Subcutaneous abdominal adipose tissue (tissue), 5 donors: ENCODE measurements at regions not wholly inside any gene's neighbourhood (a gene's known extent, or its start where the extent isn't known, plus 50 kb on each side); places are given as distances from the start of the nearest gene placed in this dataset.

ENCODE experiments used
- H3K27ac ChIP-seq: one replicate; pipeline ENCODE4 v1.7.0; 2013; ENCODE audit warnings: low read depth, mild to moderate bottlenecking, inconsistent platforms, low read length, moderate library complexity
- H3K27me3 ChIP-seq, 5 donors: one replicate each; pipeline ENCODE4 v1.7.0; 2013; ENCODE audit warnings: low read length in 5 of 5, inconsistent platforms in 1 of 5; ENCODE audit not compliant: control insufficient read depth in 5 of 5, insufficient read depth in 4 of 5
- H3K36me3 ChIP-seq, 5 donors: one replicate each; pipeline ENCODE4 v1.7.0; 2013; ENCODE audit warnings: low read length in 5 of 5; ENCODE audit not compliant: control insufficient read depth in 5 of 5, insufficient read depth in 5 of 5
- H3K4me1 ChIP-seq, 5 donors: one replicate each; pipeline ENCODE4 v1.7.0; 2013; ENCODE audit warnings: low read length in 5 of 5, mild to moderate bottlenecking in 3 of 5, moderate library complexity in 1 of 5; ENCODE audit not compliant: control insufficient read depth in 5 of 5, insufficient read depth in 5 of 5
- H3K4me3 ChIP-seq, 5 donors: one replicate each; pipeline ENCODE4 v1.7.0; 2013; ENCODE audit warnings: low read length in 5 of 5, low read depth in 1 of 5
- H3K9ac ChIP-seq, 5 donors: one replicate each; pipeline ENCODE4 v1.7.0; 2013; ENCODE audit warnings: low read length in 5 of 5, mild to moderate bottlenecking in 4 of 5, moderate library complexity in 3 of 5
- H3K9me3 ChIP-seq, 5 donors: one replicate each; pipeline ENCODE4 v1.7.0; 2013; ENCODE audit warnings: low read length in 5 of 5; ENCODE audit not compliant: control insufficient read depth in 5 of 5
- donor health status: healthy.
- donor health status: healthy.
- donor health status: healthy.
- donor health status: healthy.
- donor health status: healthy.

- no peak overlapping the region for H3K27ac ChIP-seq
- no peaks in the 10 kb centered on the region for H3K36me3 ChIP-seq
- H3K4me1 ChIP-seq: peaks cover 0 to 18% (median 13%) of the 10 kb centered on the region in 5 donors
- no peaks in the 10 kb centered on the region for H3K27me3 ChIP-seq
- H3K9ac ChIP-seq: no peak overlapping the region
- no peak overlapping the region for H3K4me3 ChIP-seq
- H3K9me3 ChIP-seq: peaks cover 0 to 3% (median 0%) of the 10 kb centered on the region in 5 donors
Observed at GRCh38 chr16:73129455-73129854, 81.5 kb upstream of the ZFHX3 start.

DNA sequence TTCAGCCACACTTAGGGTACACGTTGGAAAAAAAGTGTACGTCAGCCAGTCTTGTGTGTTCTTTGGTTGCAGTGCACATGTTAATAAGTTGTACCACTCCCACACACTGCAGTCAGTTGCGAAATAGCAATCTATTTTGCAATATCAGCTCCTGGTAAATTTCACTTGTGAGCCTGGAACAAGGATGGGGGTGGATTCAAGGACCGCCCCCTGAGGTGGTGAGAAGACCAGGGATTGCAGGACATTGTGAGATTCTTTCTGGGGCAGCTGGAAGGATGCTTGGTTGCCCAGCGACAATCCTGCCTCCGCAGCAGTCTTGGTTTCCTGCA is 78.6 kb upstream of the ZFHX3 start:
- Histone ChIP-seq H3K27me3 (peaks cover 0 to 4% (median 0%) of the 10 kb centered on the region in 5 donors), H3K4me1 (peaks cover 0 to 30% (median 26%) of the 10 kb centered on the region in 5 donors), H3K4me3 (no peak overlapping the region), H3K9me3 (peaks cover 0 to 3% (median 0%) of the 10 kb centered on the region in 5 donors), H3K9ac (no peak overlapping the region), H3K27ac (no peak overlapping the region), H3K36me3 (no peaks in the 10 kb centered on the region)

DNA sequence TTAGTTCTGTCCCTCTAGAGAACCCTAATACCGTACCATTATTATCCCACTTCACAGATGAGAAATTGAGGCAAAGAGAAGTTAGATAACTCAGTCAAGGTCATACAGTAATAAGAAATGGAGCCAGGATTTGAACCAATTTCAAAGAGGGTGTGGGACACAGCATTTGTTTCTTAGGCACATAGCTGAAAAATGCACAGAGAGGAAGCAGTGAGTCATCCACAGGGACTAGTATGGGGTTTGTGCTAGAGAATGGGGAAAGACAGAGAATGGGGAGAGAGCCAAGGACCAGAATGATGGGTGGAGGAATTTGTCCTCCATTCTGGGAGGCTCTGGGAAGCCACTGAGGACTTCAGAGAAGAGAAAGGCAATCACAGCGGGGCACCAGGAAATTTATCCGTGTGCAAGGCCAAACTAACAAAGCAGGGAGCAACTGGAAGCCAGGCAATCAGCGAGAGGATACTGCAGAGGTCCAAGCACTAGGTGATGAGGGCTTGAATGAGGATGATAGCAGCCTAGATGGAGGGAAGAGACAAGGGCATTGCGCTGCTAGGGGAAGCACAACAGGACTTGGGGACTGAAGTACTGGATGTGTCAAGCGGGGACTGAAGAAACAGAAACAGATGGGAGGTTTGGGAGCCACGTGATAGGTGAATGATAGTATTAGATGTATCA is 78.1 kb upstream of the ZFHX3 start:
- no peak overlapping the region for H3K4me3 ChIP-seq
- peaks cover 0 to 30% (median 26%) of the 10 kb centered on the region in 5 donors for H3K4me1 ChIP-seq
- peaks cover 0 to 4% (median 0%) of the 10 kb centered on the region in 5 donors for H3K27me3 ChIP-seq
- H3K9ac ChIP-seq: no peak overlapping the region
- no peaks in the 10 kb centered on the region for H3K36me3 ChIP-seq
- H3K9me3 ChIP-seq: peaks cover 0 to 3% (median 0%) of the 10 kb centered on the region in 5 donors
- H3K27ac ChIP-seq: no peak overlapping the region

DNA sequence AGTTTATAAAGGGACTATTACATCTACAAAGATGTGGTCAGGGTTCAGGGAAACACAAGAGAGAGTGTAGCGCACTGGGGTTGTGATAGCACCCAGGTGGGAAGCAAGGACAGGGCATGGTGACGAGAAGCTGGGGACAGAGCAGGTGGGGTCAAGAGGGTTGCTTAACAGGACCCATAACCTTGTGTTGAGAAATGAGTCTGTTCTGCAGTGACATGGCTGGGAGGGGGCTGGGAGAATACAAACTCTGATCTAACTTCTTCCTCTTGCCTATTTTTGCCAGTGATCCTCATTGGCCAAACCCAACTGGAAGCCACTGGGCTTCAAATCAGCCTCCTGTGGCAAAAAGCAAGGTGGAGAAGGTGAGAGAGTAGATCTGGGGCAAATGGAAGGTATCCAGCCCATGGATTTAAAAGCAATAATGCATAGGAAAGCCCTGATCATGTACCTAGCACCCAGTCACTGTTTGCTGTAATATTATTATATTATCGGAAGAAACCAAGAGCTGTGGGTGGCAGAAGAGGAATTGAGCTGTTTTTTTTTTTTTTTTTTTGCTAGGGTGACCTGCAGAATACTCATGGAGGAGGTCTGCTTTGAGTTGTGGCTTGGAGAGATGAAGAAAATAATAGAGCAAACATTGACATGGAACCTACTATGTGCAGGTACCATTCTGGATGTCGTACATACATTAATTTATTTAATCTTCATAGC is 76.9 kb upstream of the ZFHX3 start:
- no peak overlapping the region for H3K27ac ChIP-seq
- H3K9me3 ChIP-seq: peaks cover 0 to 5% (median 0%) of the 10 kb centered on the region in 5 donors
- peaks cover 0 to 30% (median 26%) of the 10 kb centered on the region in 5 donors for H3K4me1 ChIP-seq
- H3K27me3 ChIP-seq: peaks cover 0 to 4% (median 0%) of the 10 kb centered on the region in 5 donors
- no peaks in the 10 kb centered on the region for H3K36me3 ChIP-seq
- no peak overlapping the region for H3K4me3 ChIP-seq
- no peak overlapping the region for H3K9ac ChIP-seq

GRCh38 chr16:73124097-73124652 is 76.2 kb upstream of the ZFHX3 start:
- peaks cover 0 to 5% (median 0%) of the 10 kb centered on the region in 5 donors for H3K9me3 ChIP-seq

DNA sequence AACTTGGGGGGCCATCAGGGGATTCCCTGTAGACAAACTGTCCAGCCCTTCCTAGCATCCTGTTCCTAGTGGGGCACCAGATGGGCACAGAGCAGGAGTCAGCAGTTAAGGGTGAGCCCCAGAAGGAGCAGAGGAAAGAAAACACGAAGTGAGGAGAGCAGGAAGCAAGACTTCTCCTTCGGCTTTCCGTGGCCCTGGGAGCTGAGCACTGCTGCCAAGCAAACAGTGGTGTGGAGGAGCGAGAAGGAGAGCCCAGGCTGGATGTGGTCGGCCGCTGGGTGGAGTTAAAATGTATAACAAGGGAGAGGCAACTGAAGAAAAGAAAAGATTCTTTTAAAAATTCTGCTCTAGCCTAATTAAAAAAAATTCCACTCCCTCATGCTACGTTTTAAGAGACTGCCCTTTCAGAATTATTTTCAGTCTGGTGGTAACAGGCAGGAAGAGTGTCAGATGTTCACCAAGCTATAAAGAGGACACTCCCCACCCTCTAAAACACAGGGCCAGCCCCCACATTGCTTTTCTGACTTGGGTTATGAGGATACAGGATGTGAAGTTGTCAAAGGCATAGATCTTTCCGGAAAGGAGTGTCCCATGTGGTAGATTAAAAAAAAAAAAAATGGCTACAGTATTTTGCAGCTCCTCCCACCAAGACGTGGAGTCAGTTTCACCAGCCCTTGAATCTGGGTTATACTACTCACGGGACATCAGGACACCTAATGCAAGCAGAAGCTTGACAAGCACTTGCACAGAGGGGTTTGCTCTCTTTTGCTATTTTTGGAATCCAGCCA is 74.9 kb upstream of the ZFHX3 start:
- Histone ChIP-seq H3K9ac (peak overlapping the region in 1 of 5 donors; percentile 49), H3K36me3 (no peaks in the 10 kb centered on the region), H3K4me3 (peak overlapping the region in 2 of 5 donors; percentile 7 to 25), H3K27me3 (peaks cover 0 to 4% (median 0%) of the 10 kb centered on the region in 5 donors), H3K9me3 (peaks cover 0 to 7% (median 2%) of the 10 kb centered on the region in 5 donors), H3K4me1 (peaks cover 0 to 30% (median 26%) of the 10 kb centered on the region in 5 donors), H3K27ac (peak overlapping the region; percentile 61)

More at GRCh38 chr16:73124097-73124652, 76.2 kb upstream of the ZFHX3 start:
- Histone ChIP-seq H3K36me3 (no peaks in the 10 kb centered on the region), H3K27me3 (peaks cover 0 to 4% (median 0%) of the 10 kb centered on the region in 5 donors), H3K27ac (no peak overlapping the region), H3K4me1 (peaks cover 0 to 30% (median 26%) of the 10 kb centered on the region in 5 donors), H3K9ac (no peak overlapping the region), H3K4me3 (no peak overlapping the region)

GRCh38 chr16:73116576-73116975 is 68.6 kb upstream of the ZFHX3 start:
- H3K9me3 ChIP-seq: peaks cover 0 to 8% (median 6%) of the 10 kb centered on the region in 5 donors
- H3K27ac ChIP-seq: no peak overlapping the region
- no peaks in the 10 kb centered on the region for H3K27me3 ChIP-seq
- H3K36me3 ChIP-seq: no peaks in the 10 kb centered on the region
- H3K9ac ChIP-seq: no peak overlapping the region
- H3K4me1 ChIP-seq: peaks cover 0 to 3% (median 0%) of the 10 kb centered on the region in 5 donors
- H3K4me3 ChIP-seq: no peak overlapping the region

DNA sequence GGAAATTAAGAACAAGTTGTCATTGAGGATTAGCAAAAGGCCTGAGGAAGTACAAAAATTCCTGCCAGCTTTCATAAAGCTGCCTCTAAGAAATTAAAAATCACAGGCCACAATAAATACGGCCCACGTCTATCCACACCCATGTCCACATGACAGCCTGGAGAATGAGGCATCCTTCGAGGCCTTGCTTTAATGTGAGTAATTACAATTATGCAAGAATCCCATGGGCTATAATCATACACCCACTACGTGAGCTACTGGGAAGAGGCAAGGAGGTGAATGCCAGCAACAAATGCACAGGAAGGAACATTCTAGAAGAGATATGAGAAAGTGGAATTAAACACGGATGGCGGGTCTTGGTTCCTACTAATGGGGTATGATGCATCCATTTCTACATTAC is 65.4 kb upstream of the ZFHX3 start:
- Histone ChIP-seq H3K27me3 (no peaks in the 10 kb centered on the region), H3K36me3 (no peaks in the 10 kb centered on the region), H3K4me1 (peaks cover 0 to 3% (median 0%) of the 10 kb centered on the region in 5 donors), H3K9ac (no peak overlapping the region), H3K4me3 (no peak overlapping the region), H3K27ac (no peak overlapping the region), H3K9me3 (peaks cover 0 to 8% (median 5%) of the 10 kb centered on the region in 5 donors)

- Histone ChIP-seq H3K9ac (no peak overlapping the region), H3K27me3 (no peaks in the 10 kb centered on the region), H3K4me1 (peaks cover 0 to 3% (median 0%) of the 10 kb centered on the region in 5 donors), H3K4me3 (no peak overlapping the region), H3K9me3 (no peaks in the 10 kb centered on the region), H3K27ac (no peak overlapping the region), H3K36me3 (no peaks in the 10 kb centered on the region)
Observed at GRCh38 chr16:73108195-73108963, 60.5 kb upstream of the ZFHX3 start.
